GM18507 (cell line): ENCODE measurements at regions not wholly inside any gene's neighbourhood (a gene's known extent, or its start where the extent isn't known, plus 50 kb on each side); places are given as distances from the start of the nearest gene placed in this dataset.

Experiments used
- DNase-seq: peaks from one replicate; pipeline ENCODE4 v3.0.0; 2011; ENCODE audit warnings: low read depth; ENCODE audit not compliant: insufficient read length; ENCODE audit errors: extremely low spot score
- FAIRE-seq: peaks from 2 replicates; lab custom pipeline; 2011; peaks lifted over from hg19 to GRCh38; lab: Jason Lieb, UNC

- FAIRE-seq, result no peak
These were observed 82.8 kb upstream of the HIVEP1 start for GRCh38 chr6:11929241-11929835.

GRCh38 chr6:11926594-11927407 lies 85.3 kb upstream of the HIVEP1 start:
- no peak for FAIRE-seq
- DNase-seq, result no peak

More at GRCh38 chr6:11929241-11929835, 82.8 kb upstream of the HIVEP1 start:
- no peak for DNase-seq

GRCh38 chr6:11925805-11926204 lies 86.3 kb upstream of the HIVEP1 start:
- FAIRE-seq (no peak), DNase-seq (no peak)

- DNase-seq, result no peak
- no peak for FAIRE-seq
These were observed 88.5 kb upstream of the HIVEP1 start for GRCh38 chr6:11923621-11924020.

- FAIRE-seq, result no peak
- no peak for DNase-seq
These were observed 89.2 kb upstream of the HIVEP1 start for GRCh38 chr6:11922901-11923300.

GRCh38 chr6:11921751-11922150 lies 90.4 kb upstream of the HIVEP1 start:
- FAIRE-seq (no peak), DNase-seq (no peak)

- DNase-seq (no peak), FAIRE-seq (no peak)
These were observed 91.1 kb upstream of the HIVEP1 start for GRCh38 chr6:11921017-11921438.

GRCh38 chr6:11920566-11920965 lies 91.5 kb upstream of the HIVEP1 start:
- DNase-seq (no peak), FAIRE-seq (no peak)

- FAIRE-seq (no peak), DNase-seq (no peak)
These were observed 92.2 kb upstream of the HIVEP1 start for GRCh38 chr6:11919771-11920440.

GRCh38 chr6:11918739-11919605 lies 93.1 kb upstream of the HIVEP1 start:
- DNase-seq (no peak), FAIRE-seq (no peak)

- DNase-seq (no peak), FAIRE-seq (no peak)
These were observed 94.0 kb upstream of the HIVEP1 start for GRCh38 chr6:11917951-11918738.

GRCh38 chr6:11912420-11912819 lies 99.7 kb upstream of the HIVEP1 start:
- DNase-seq, result no peak
- FAIRE-seq, result no peak

GRCh38 chr6:11911538-11911937 lies 100.6 kb upstream of the HIVEP1 start:
- FAIRE-seq (no peak), DNase-seq (no peak)

- FAIRE-seq (no peak), DNase-seq (no peak)
These were observed 102.4 kb upstream of the HIVEP1 start for GRCh38 chr6:11909696-11910132.

GRCh38 chr6:11908436-11909105 lies 103.5 kb upstream of the HIVEP1 start:
- no peak for DNase-seq
- FAIRE-seq, result no peak

- FAIRE-seq (no peak), DNase-seq (no peak)
These were observed 108.5 kb upstream of the HIVEP1 start for GRCh38 chr6:11903645-11904044.

GRCh38 chr6:11902527-11902926 lies 109.6 kb upstream of the HIVEP1 start:
- DNase-seq (no peak), FAIRE-seq (no peak)
